C4-2B (cell line): ENCODE measurements at regions not wholly inside any gene's neighbourhood (a gene's known extent, or its start where the extent isn't known, plus 50 kb on each side); places are given as distances from the start of the nearest gene placed in this dataset.
A peak's percentile ranks its signal among the peaks of the same experiment; 100 is the strongest.

ENCODE experiments used
- H3K27ac ChIP-seq: fragments of 450-650 bp; 2 replicates; pipeline ENCODE4 v1.5.1; 2017
- CTCF ChIP-seq: fragments of 450-650 bp; conservative IDR thresholded peaks from 2 replicates; pipeline ENCODE4 v1.5.1; 2017; ENCODE audit warnings: mild to moderate bottlenecking
- ZFX ChIP-seq: fragments of 450-650 bp; IDR thresholded peaks from 2 replicates; pipeline ENCODE4 v1.6.1; 2017

DNA sequence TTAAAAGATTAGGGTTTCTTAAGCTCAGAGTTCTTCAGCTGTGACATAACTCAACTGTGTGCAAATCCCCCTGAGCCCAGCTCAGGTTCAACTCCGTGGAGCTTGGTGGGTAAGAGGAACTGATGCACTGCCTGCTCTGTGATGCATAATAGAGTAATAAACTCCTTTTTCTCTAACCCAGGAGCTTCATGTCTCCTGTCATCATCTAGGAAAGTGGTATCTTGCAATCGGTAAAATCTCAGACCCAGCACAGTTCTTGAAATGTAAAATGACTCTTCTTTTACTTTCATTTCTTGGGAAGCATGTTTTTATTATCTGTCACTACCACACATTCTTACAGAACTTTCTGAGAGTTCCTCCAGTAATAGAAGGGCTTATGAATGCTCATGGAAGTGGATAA lies 123.8 kb upstream of the PCDH9 start:
- TF ChIP-seq CTCF (no peak), ZFX (no peak)

GRCh38 chr13:67353031-67353430 lies 122.9 kb upstream of the PCDH9 start:
- H3K27ac ChIP-seq = no peak overlapping the region
- TF ChIP-seq CTCF (no peak), ZFX (no peak)

More for the DNA sequence above, 123.8 kb upstream of the PCDH9 start:
- H3K27ac ChIP-seq = no peak overlapping the region

DNA sequence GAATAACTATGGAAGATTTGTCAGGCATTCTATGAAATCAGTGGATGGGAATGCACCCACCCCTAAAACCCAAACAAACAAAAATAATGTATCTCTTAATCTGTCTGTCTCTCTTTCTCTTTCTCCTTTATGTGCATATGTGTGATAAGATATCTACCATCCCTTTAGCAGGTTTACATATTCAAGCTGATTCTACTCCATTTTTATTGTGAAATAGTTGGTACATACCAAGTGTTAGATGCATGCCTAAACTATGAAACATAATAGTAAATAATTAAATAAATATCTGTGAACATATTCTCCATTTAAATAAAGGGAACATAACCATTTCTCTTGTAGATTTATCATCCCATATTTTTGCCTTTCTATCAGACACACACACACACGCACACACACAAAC lies 121.8 kb upstream of the PCDH9 start:
- H3K27ac ChIP-seq = no peak overlapping the region
- TF ChIP-seq ZFX (no peak), CTCF (no peak)

GRCh38 chr13:67351114-67351513 lies 121.0 kb upstream of the PCDH9 start:
- TF ChIP-seq CTCF (no peak), ZFX (no peak)
- H3K27ac ChIP-seq = no peak overlapping the region

DNA sequence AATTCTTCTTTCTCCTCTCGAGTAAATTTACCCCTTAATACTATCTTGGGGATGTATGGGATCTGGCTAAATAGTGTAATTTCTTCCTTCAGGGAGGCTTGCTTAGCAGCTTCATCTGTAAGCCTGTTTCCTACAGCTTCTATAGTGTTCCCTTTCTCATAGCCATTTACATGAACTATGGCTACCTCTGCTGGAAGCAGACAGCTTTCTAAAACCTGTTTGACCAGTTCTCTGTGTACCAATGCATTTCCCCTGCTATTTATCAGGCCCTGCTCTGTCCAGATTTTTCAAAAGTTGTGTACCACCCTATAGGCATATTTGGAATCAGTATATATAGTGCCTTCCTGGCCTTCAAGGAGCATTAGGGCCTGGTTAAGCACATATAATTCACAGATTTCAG lies 113.6 kb upstream of the PCDH9 start:
- TF ChIP-seq CTCF (no peak), ZFX (no peak)
- H3K27ac ChIP-seq = no peak overlapping the region

DNA sequence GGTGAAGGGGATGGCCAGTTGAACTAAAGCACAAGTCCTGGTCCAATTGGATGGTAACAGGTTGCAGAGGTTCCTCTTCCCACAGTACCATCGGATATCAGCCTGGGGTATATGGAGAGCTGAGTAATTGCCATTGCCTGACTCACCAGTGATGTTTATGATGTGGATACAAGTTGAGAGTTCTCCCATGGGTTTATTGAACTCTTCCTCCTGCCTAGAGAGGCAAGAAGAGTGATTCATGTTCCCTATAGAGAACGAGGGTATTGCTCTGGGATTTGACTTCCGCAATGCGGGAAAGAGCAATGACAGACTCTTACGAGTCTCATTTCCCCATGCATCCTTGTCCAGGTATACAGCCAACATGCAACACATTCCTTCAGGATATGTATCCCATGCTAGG lies 111.3 kb upstream of the PCDH9 start:
- no peak overlapping the region for H3K27ac ChIP-seq
- TF ChIP-seq ZFX (no peak), CTCF (peak; percentile 5; the same call in 1 of the 2 replicates)

DNA sequence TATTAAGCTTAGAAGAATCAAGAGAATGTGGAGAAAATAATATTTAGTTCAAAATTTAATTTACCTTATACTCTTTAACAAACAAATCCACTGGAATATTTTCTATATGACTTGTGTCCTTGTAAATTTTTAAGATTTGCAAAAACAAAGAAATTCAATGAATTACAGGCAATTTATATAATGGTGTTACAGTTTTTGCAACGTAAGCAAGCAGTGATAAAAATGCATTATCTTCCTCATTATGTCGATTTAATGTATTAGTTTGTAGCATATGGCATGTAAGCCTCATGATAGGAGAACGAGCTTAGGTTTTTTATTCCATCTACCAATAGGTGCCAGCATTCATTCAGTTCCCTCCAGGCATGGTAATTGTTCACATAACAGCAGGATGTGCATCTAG lies 100.0 kb upstream of the PCDH9 start:
- TF ChIP-seq ZFX = no peak
- TF ChIP-seq CTCF = no peak

More for the DNA sequence above, 100.0 kb upstream of the PCDH9 start:
- no peak overlapping the region for H3K27ac ChIP-seq
